Mesodermal cell (in vitro differentiated cells): ENCODE measurements at regions not wholly inside any gene's neighbourhood (a gene's known extent, or its start where the extent isn't known, plus 50 kb on each side); places are given as distances from the start of the nearest gene placed in this dataset.
"Not testable (repeated sequence)": the region's sequence is repeated elsewhere in the genome, so short reads cannot be mapped to it uniquely, and the experiment has no call there.

Source experiments
- H3K27ac ChIP-seq: 2 replicates; pipeline ENCODE4 v1.7.0; 2013; ENCODE audit warnings: mild to moderate bottlenecking, low read depth, low read length, moderate library complexity; ENCODE audit not compliant: severe bottlenecking
- H3K36me3 ChIP-seq: 2 replicates; pipeline ENCODE4 v1.7.1; 2013; ENCODE audit warnings: mild to moderate bottlenecking, low read length, moderate library complexity; ENCODE audit not compliant: control insufficient read depth, insufficient read depth
- H3K4me1 ChIP-seq: one replicate; pipeline ENCODE4 v1.7.1; 2013; ENCODE audit warnings: mild to moderate bottlenecking, low read length; ENCODE audit not compliant: insufficient read depth, control insufficient read depth, poor library complexity, severe bottlenecking
- H3K4me3 ChIP-seq: 2 replicates; pipeline ENCODE4 v1.7.0; 2013; ENCODE audit warnings: low read length, control low read depth, mild to moderate bottlenecking; ENCODE audit not compliant: insufficient read depth, poor library complexity, severe bottlenecking; ENCODE audit errors: extremely low read depth
- H3K9me3 ChIP-seq: 2 replicates; pipeline ENCODE4 v1.7.1; 2013; ENCODE audit warnings: mild to moderate bottlenecking, low read length, moderate library complexity; ENCODE audit not compliant: control insufficient read depth
- WGBS, 2 experiments: methylation state at CpG; one replicate each; pipeline ENCODE4 v1.1.5; 2013; ENCODE audit warnings: missing lambda C conversion rate in 2 of 2; ENCODE audit not compliant: insufficient coverage in 2 of 2; 5-methylcytosine and 5-hydroxymethylcytosine counted together

DNA sequence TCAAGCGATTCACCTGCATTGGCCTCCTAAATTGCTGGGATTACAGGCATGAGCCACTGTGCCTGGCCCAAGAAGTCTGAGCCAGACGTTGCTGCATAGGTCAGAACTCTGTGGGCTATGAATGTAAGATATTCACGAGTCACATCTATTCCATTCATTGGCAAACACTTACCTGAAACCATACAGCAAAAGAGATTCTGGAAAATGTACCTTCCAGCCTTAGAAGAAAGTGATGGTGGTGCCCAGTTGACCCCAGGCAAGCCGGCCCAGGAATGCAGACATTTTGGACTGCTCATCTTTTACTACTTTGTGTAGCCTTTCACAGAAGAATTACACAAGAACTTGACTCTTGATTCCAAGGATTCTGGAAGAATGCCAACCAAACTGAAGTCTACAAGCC is 135.6 kb upstream of the N4BP1 start:
- WGBS, 2 experiments, result 75 to 86% methylated on average over 2 to 4 of the region's 4 CpGs
- H3K4me3 ChIP-seq, result no peak overlapping the region
- no peaks in the 10 kb centered on the region for H3K9me3 ChIP-seq
- no peaks in the 10 kb centered on the region for H3K36me3 ChIP-seq
- H3K27ac ChIP-seq, result no peak overlapping the region
- peaks cover 13% of the 10 kb centered on the region for H3K4me1 ChIP-seq

DNA sequence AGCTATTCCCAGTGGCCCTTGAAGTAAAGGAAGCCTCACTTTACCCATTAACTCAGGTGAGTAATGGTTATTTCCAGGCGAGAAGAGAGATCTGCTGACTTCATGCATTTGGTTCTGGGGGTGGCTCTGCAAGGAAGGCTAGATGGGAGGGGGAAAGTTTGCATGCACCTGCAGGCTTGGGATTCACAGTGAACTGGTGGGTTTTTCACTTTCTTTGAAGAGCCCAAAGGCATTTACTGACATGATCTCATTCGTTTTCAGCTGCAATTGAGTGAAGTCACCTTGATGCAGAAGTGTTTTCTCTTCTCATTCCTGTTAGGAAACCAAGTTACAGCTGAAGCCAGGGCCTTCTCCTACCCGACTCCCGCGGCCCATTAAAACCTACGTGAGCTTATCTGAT is 131.0 kb upstream of the N4BP1 start:
- 55 to 74% methylated on average over 3 to 5 of the region's 6 CpGs for WGBS, 2 experiments

GRCh38 chr16:48734220-48734619 is 124.2 kb upstream of the N4BP1 start:
- no peak overlapping the region for H3K27ac ChIP-seq
- no peak overlapping the region for H3K4me3 ChIP-seq
- H3K4me1 ChIP-seq, result peaks cover 7% of the 10 kb centered on the region
- H3K9me3 ChIP-seq, result no peaks in the 10 kb centered on the region
- H3K36me3 ChIP-seq, result no peaks in the 10 kb centered on the region

More for the DNA sequence above, 131.0 kb upstream of the N4BP1 start:
- H3K4me3 ChIP-seq, result no peak overlapping the region
- no peak overlapping the region for H3K27ac ChIP-seq
- peaks cover 29% of the 10 kb centered on the region for H3K4me1 ChIP-seq
- H3K36me3 ChIP-seq, result no peaks in the 10 kb centered on the region
- H3K9me3 ChIP-seq, result no peaks in the 10 kb centered on the region

- H3K4me3 ChIP-seq, result no peak overlapping the region
- H3K27ac ChIP-seq, result no peak overlapping the region
- no peaks in the 10 kb centered on the region for H3K36me3 ChIP-seq
- no peaks in the 10 kb centered on the region for H3K4me1 ChIP-seq
- H3K9me3 ChIP-seq, result no peaks in the 10 kb centered on the region
- 80% methylated on average over 1 of the region's 1 CpG; no CpG with 5 or more reads in 1 of the 2 experiments for WGBS, 2 experiments
Measured at GRCh38 chr16:48704710-48705109, 94.7 kb upstream of the N4BP1 start.

- no peaks in the 10 kb centered on the region for H3K36me3 ChIP-seq
- no peaks in the 10 kb centered on the region for H3K9me3 ChIP-seq
- no peaks in the 10 kb centered on the region for H3K4me1 ChIP-seq
- no peak overlapping the region for H3K27ac ChIP-seq
- WGBS, 2 experiments, result 0% methylated on average over 3 to 5 of the region's 9 CpGs
- no peak overlapping the region for H3K4me3 ChIP-seq
Measured at GRCh38 chr16:48687421-48688038, 77.5 kb upstream of the N4BP1 start.

GRCh38 chr16:48684148-48684547 is 74.2 kb upstream of the N4BP1 start:
- Histone ChIP-seq H3K27ac (no peak overlapping the region), H3K36me3 (no peaks in the 10 kb centered on the region), H3K4me1 (no peaks in the 10 kb centered on the region), H3K9me3 (no peaks in the 10 kb centered on the region), H3K4me3 (no peak overlapping the region)
- WGBS, 2 experiments, result 75 to 85% methylated on average over 1 to 2 of the region's 2 CpGs

- no peaks in the 10 kb centered on the region for H3K9me3 ChIP-seq
- WGBS, 2 experiments, result 40 to 45% methylated on average over 3 of the region's 3 CpGs
- H3K27ac ChIP-seq, result no peak overlapping the region
- H3K4me1 ChIP-seq, result no peaks in the 10 kb centered on the region
- H3K36me3 ChIP-seq, result no peaks in the 10 kb centered on the region
- H3K4me3 ChIP-seq, result no peak overlapping the region
Measured at GRCh38 chr16:48682971-48683370, 73.0 kb upstream of the N4BP1 start.

DNA sequence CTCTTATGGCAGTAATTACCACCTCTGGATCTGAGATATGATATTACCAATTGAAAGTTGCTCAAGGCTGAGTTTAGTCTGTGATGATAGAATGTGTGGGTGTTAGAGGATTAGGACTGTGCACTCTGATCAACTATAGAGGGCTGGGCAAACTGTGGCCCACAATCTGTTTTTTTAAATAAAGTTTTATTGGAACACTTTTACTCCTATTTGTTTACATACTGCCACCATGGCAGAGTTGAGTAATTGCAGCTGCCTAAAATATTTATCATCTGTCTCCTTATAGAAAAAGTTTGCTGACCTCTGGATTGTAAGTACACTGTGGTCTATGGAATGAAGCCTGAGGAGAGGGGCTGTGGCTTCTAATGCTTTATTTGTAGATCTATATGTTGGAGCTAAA is 71.5 kb upstream of the N4BP1 start:
- no peaks in the 10 kb centered on the region for H3K4me1 ChIP-seq
- no peak overlapping the region for H3K27ac ChIP-seq
- no peak overlapping the region for H3K4me3 ChIP-seq
- no peaks in the 10 kb centered on the region for H3K9me3 ChIP-seq
- H3K36me3 ChIP-seq, result no peaks in the 10 kb centered on the region

DNA sequence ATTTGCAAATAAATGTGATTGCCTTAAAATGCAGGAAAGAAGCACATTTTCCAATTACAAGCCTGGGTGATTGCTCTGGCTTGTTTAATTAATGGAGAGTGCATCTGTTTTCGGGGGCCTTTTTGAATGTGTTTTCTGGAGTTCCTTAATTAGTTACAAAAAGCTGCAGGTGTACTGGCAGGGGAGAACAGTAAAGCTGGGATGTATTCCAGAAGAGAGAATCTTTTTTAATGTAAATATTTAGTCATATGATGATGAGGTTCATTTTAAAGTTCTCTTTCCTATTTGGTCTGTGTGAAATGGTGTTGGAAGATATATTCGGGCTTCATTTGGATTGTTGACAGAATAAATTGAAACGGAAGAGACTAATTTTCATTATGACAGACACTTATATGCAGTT is 70.9 kb upstream of the N4BP1 start:
- Histone ChIP-seq H3K36me3 (no peaks in the 10 kb centered on the region), H3K4me1 (no peaks in the 10 kb centered on the region), H3K27ac (no peak overlapping the region), H3K9me3 (no peaks in the 10 kb centered on the region), H3K4me3 (no peak overlapping the region)
- WGBS, 2 experiments, result 88 to 100% methylated on average over 1 to 2 of the region's 3 CpGs

GRCh38 chr16:48676836-48677235 is 66.9 kb upstream of the N4BP1 start:
- Histone ChIP-seq H3K4me3 (no peak overlapping the region), H3K9me3 (peaks cover 7% of the 10 kb centered on the region), H3K27ac (no peak overlapping the region), H3K36me3 (no peaks in the 10 kb centered on the region), H3K4me1 (no peaks in the 10 kb centered on the region)
- WGBS, 2 experiments, result no CpG with 5 or more reads among the region's 3 CpGs

GRCh38 chr16:48668184-48668583 is 58.2 kb upstream of the N4BP1 start:
- 71 to 79% methylated on average over 2 to 8 of the region's 8 CpGs for WGBS, 2 experiments
- H3K36me3 ChIP-seq, H3K27ac ChIP-seq, H3K4me3 ChIP-seq, H3K9me3 ChIP-seq, H3K4me1 ChIP-seq: not testable (repeated sequence)
